ENCODE measurements at regions not wholly inside any gene's neighbourhood (a gene's known extent, or its start where the extent isn't known, plus 50 kb on each side); places are given as distances from the start of the nearest gene placed in this dataset.

DNA sequence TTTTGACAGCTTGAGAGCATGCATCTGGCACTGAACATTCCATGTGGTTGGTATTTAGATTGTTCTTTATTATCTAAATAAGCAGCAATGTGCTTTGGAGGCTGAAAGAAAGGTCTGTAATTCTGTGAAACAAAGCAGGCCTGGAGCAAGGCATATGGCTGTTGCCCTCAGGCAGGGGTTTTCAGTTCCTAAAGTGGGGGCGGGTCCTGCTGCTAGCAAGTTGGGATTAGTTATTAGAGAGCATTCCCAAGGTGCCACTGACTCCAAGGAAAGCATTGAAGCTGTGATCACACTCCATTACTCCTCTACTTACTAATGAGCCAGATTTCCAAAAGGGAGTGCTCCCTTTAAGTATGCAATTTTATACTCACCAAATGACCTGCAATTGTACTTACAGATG is 432.2 kb downstream of the OLFM4 start:
- no peaks in the 10 kb centered on the region for H3K36me3 ChIP-seq
- H3K27ac ChIP-seq, result peak overlapping the region in 1 of 12 donors; percentile 20
- no peaks in the 10 kb centered on the region for H3K27me3 ChIP-seq
- WGBS, 4 donors, result 59 to 67% (median 60%) methylated on average over 1 of the region's 1 CpG
- no peak for ATAC-seq
- no peak for DNase-seq
- intact Hi-C loops (cut with DNase I), result no loop called here
- no peaks in the 10 kb centered on the region for H3K9me3 ChIP-seq
- H3K4me1 ChIP-seq, result no peaks in the 10 kb centered on the region
- no peak overlapping the region for H3K4me3 ChIP-seq
- TF ChIP-seq, protein P1, sequence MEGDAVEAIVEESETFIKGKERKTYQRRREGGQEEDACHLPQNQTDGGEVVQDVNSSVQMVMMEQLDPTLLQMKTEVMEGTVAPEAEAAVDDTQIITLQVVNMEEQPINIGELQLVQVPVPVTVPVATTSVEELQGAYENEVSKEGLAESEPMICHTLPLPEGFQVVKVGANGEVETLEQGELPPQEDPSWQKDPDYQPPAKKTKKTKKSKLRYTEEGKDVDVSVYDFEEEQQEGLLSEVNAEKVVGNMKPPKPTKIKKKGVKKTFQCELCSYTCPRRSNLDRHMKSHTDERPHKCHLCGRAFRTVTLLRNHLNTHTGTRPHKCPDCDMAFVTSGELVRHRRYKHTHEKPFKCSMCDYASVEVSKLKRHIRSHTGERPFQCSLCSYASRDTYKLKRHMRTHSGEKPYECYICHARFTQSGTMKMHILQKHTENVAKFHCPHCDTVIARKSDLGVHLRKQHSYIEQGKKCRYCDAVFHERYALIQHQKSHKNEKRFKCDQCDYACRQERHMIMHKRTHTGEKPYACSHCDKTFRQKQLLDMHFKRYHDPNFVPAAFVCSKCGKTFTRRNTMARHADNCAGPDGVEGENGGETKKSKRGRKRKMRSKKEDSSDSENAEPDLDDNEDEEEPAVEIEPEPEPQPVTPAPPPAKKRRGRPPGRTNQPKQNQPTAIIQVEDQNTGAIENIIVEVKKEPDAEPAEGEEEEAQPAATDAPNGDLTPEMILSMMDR (IDR thresholded peaks at IDR 0.05), result no peak
- TF ChIP-seq POLR2A (IDR thresholded peaks at IDR 0.05), result no peak

DNA sequence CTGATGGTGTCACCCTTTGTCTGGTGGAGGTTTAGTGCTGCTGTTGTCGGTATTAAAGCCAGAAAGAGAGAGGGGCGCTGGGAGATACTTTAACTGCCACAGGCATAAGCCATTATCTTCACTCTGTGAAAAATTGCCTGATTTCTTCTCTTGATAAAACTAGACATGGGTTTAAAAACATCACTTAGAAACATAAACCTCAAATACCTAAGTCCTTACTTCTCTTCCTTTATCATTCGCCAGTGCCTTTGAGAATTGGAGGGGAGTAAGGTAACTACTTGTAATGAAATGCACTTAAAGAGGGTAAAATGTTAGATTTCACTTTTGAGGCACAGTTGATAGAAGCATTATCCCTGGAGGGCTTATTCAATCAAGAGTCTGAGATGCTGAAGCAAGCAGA is 434.5 kb downstream of the OLFM4 start:
- no peak for TF ChIP-seq POLR2A (IDR thresholded peaks at IDR 0.05)
- TF ChIP-seq, protein P1 (IDR thresholded peaks at IDR 0.05), result no peak
- Histone ChIP-seq H3K36me3 (no peaks in the 10 kb centered on the region), H3K9me3 (no peaks in the 10 kb centered on the region), H3K27ac (no peak overlapping the region), H3K4me1 (no peaks in the 10 kb centered on the region), H3K27me3 (no peaks in the 10 kb centered on the region), H3K4me3 (no peak overlapping the region)
- ATAC-seq (no peak), DNase-seq (no peak)
- intact Hi-C loops (cut with DNase I), result no loop called here
- WGBS, 4 donors, result 74 to 83% (median 76%) methylated on average over 3 of the region's 3 CpGs

DNA sequence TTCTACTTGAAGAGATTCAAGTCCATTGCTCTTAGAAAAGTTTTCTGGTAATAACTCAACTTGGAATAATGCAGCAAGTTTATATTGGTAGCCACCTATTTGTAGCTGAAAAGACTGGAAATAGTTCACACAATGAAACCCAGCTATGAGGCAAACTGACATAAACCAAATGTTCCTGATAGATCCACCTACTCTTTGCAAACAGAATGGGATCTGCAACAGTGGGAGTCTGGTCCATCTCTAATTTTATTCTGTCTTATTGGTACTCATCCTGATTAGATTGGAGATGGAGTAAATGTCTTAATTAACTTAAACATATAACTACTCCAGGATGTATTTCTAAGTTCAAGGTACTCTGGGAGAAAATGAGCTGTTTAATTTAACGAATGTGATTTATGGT is 438.0 kb downstream of the OLFM4 start:
- DNase-seq, result no peak
- no peak for TF ChIP-seq POLR2A (IDR thresholded peaks at IDR 0.05)
- TF ChIP-seq, protein P1 (IDR thresholded peaks at IDR 0.05), result no peak
- no peak overlapping the region for H3K27ac ChIP-seq
- H3K4me1 ChIP-seq, result no peaks in the 10 kb centered on the region
- no peak overlapping the region for H3K4me3 ChIP-seq
- ATAC-seq, result no peak
- intact Hi-C loops (cut with DNase I), result no loop called here
- WGBS, 4 donors, result 81 to 92% (median 88%) methylated on average over 1 of the region's 1 CpG
- no peaks in the 10 kb centered on the region for H3K9me3 ChIP-seq
- no peaks in the 10 kb centered on the region for H3K36me3 ChIP-seq
- no peaks in the 10 kb centered on the region for H3K27me3 ChIP-seq

DNA sequence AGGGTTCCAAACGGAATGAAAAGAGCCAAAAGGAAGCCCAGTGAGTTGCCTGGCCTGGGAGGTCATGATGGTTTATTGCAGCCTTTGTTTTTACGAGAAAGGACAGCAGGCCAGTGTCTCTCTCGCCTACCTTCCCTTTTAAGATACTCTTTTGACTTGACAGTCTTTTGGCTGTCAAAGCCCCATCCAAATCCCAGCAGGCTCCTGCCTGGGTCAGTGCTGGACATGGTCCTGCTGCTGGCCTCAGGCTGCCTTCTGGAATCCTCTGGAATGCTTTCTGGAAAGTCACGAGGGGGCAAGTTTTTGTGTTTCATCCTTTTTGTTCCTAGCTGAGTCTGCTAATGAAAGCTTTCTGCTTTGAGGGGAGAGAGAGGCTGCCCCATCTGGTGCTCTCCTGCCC is 444.8 kb downstream of the OLFM4 start:
- TF ChIP-seq, protein P1 (IDR thresholded peaks at IDR 0.05), result no peak
- no peak for TF ChIP-seq POLR2A (IDR thresholded peaks at IDR 0.05)
- DNase-seq (no peak), ATAC-seq (no peak)
- Histone ChIP-seq H3K4me1 (no peaks in the 10 kb centered on the region), H3K36me3 (no peaks in the 10 kb centered on the region), H3K9me3 (no peaks in the 10 kb centered on the region), H3K4me3 (no peak overlapping the region), H3K27ac (no peak overlapping the region), H3K27me3 (no peaks in the 10 kb centered on the region)
- 39 to 52% (median 47%) methylated on average over 4 of the region's 4 CpGs for WGBS, 4 donors
- intact Hi-C loops (cut with DNase I), result loop anchor here in 1 of 10 donors (5.0 kb wide), 1 partner anchor 49 kb away; no protein-coding TSS in a partner anchor
